Stomach (tissue), 4 donors: ENCODE measurements at regions not wholly inside any gene's neighbourhood (a gene's known extent, or its start where the extent isn't known, plus 50 kb on each side); places are given as distances from the start of the nearest gene placed in this dataset.

Experiments
- POLR2A ChIP-seq, 4 donors: fragments of 450-650 bp; IDR thresholded peaks; one replicate each; pipeline ENCODE4 v1.6.1; 2016; ENCODE audit warnings: antibody characterized with exemption in 4 of 4, control low read depth in 2 of 4, mild to moderate bottlenecking in 1 of 4, moderate library complexity in 1 of 4
- TF ChIP-seq, protein P1 (sequence below), 7 experiments: fragments of 450-650 bp in 4 of 7; fragments of 200-600 bp in 3 of 7; sonication (generic) in 3 of 7; IDR thresholded peaks; one replicate each; pipeline ENCODE4 v1.5.1; 2016 to 2019; ENCODE audit warnings: antibody characterized with exemption in 7 of 7, control low read depth in 2 of 7, mild to moderate bottlenecking in 1 of 7

DNA sequence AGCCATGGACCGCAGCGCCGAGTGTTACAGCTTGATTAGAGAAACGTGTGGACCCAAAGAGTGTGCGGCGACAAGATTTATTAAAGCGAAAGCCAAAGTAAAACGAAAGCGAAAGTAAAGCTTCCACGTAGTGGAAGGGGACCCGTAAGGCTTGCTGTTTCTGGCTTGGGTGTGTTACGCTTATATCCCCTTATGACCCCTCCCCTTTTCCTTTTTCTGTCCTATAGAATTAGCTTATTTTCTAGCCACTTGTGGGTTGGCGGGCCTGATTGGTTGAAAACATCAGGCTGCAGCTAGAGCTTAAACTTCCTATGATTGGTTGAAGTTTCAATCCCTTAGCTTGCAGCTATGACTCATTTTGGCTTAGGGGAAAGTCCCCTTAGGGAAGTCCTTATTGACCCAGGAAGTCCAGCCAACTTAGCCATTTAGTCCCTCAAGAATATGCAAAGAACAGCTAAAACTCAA lies 969.7 kb downstream of the DCDC2C start:
- TF ChIP-seq, protein P1, sequence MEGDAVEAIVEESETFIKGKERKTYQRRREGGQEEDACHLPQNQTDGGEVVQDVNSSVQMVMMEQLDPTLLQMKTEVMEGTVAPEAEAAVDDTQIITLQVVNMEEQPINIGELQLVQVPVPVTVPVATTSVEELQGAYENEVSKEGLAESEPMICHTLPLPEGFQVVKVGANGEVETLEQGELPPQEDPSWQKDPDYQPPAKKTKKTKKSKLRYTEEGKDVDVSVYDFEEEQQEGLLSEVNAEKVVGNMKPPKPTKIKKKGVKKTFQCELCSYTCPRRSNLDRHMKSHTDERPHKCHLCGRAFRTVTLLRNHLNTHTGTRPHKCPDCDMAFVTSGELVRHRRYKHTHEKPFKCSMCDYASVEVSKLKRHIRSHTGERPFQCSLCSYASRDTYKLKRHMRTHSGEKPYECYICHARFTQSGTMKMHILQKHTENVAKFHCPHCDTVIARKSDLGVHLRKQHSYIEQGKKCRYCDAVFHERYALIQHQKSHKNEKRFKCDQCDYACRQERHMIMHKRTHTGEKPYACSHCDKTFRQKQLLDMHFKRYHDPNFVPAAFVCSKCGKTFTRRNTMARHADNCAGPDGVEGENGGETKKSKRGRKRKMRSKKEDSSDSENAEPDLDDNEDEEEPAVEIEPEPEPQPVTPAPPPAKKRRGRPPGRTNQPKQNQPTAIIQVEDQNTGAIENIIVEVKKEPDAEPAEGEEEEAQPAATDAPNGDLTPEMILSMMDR (IDR thresholded peaks at IDR 0.05) = no peak
- TF ChIP-seq POLR2A (IDR thresholded peaks at IDR 0.05) = no peak
